Cardiac fibroblast (primary cell): ENCODE measurements at regions not wholly inside any gene's neighbourhood (a gene's known extent, or its start where the extent isn't known, plus 50 kb on each side); places are given as distances from the start of the nearest gene placed in this dataset.
"Not testable (repeated sequence)": the region's sequence is repeated elsewhere in the genome, so short reads cannot be mapped to it uniquely, and the experiment has no call there.

Source experiments
- DNase-seq, 2 donors: peaks; one replicate each; pipeline versions ENCODE4 v3.0.0 to v3.0.0-alpha.2; 2010; ENCODE audit warnings: low read depth in 2 of 2
- H3K4me3 ChIP-seq, 2 donors: replicated peaks in 1 of 2; 1 replicate in 1 of 2; 2 replicates in 1 of 2; pipeline ENCODE4 v1.5.1; 2011; ENCODE audit warnings: low read depth in 2 of 2, low read length in 2 of 2, mild to moderate bottlenecking in 2 of 2, moderate library complexity in 1 of 2
- CTCF ChIP-seq: IDR thresholded peaks from one replicate; pipeline ENCODE4 v1.5.1; 2011; ENCODE audit warnings: low read depth, mild to moderate bottlenecking, low read length, inconsistent platforms

DNA sequence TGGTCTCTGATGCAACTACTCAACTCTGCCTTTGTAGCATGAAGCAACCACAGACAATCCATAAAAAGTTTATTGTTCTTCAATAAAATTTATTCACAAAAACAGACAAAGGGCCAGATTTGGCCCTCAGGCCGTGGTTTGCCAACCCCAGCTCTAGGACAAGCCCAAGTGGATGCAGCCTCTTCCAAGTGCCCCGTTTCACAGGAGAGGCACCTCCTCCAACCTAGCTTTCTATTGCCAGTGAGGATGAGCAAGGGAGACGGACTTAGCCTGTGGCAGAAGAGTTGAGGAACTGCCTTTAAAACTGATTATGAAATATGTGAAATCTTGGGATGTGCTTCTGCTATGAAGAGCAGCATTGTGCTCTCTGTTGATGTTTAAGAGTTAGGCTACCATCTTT, 105.4 kb downstream of the PSMG1 start:
- no peak for DNase-seq
- no peak for TF ChIP-seq CTCF
- H3K4me3 ChIP-seq: no peak overlapping the region

DNA sequence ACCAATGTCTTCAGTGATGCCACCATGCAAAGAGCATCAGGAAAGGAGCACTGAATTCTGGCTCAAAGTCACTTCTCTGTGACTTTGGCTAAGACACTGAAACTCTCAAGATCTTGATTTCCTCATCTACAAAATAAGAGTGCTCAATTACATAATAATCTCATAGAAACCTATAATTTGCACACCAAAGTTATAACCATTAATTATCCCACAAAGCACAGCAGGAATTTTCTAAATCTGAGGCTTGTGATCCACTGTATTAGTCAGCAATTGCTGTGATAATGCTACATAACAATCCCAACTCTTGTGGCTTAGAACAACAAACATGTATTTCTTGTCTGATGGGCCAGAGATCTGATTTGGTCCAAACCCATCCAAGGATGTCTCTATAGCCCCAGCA, 108.7 kb downstream of the PSMG1 start:
- H3K4me3 ChIP-seq: no peak overlapping the region
- TF ChIP-seq CTCF: no peak
- no peak for DNase-seq

GRCh38 chr21:39073717-39074116, 109.5 kb downstream of the PSMG1 start:
- no peak for DNase-seq
- TF ChIP-seq CTCF: no peak
- H3K4me3 ChIP-seq: no peak overlapping the region

GRCh38 chr21:39073063-39073462, 110.2 kb downstream of the PSMG1 start:
- DNase-seq: no peak
- no peak overlapping the region for H3K4me3 ChIP-seq
- TF ChIP-seq CTCF: no peak

DNA sequence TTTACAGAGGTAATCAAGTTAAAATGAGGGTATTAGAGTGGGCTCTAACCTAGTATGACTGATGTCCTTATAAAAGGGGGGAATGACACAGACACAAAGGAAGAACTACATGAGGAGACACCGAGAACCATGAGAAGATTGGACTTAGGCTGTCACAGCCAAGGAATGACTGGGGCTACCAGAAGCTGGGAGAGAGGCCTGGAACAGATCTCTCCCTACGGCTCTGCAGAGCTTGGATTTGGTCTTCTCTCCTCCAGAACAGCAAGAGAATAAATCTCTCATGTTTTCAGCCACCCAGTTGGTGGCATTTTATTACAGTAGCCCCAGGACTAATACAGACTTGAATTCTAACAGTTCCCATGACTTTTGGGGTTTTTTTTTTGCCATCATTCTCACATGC, 110.8 kb downstream of the PSMG1 start:
- no peak for TF ChIP-seq CTCF
- no peak for DNase-seq

GRCh38 chr21:39071623-39072214, 111.5 kb downstream of the PSMG1 start:
- TF ChIP-seq CTCF: no peak
- no peak overlapping the region for H3K4me3 ChIP-seq
- peak; percentile 46 to 71 for DNase-seq

More for the DNA sequence above, 110.8 kb downstream of the PSMG1 start:
- no peak overlapping the region for H3K4me3 ChIP-seq

- H3K4me3 ChIP-seq, DNase-seq: not testable (repeated sequence)
Observed at GRCh38 chr21:39069856-39070255, 113.4 kb downstream of the PSMG1 start.
